ENCODE measurements at regions not wholly inside any gene's neighbourhood (a gene's known extent, or its start where the extent isn't known, plus 50 kb on each side); places are given as distances from the start of the nearest gene placed in this dataset.

- DNase-seq (ENCODE audit: insufficient read length, low spot score) (no peak), FAIRE-seq (no peak)
- TF ChIP-seq POLR2AphosphoS5 (IDR thresholded peaks at IDR 0.05; ENCODE audit: low read depth, low read length) (no peak), POU2F2 (IDR thresholded peaks at IDR 0.05; ENCODE audit: low read depth, low read length) (no peak), POLR2A (IDR thresholded peaks at IDR 0.05; ENCODE audit: low read depth, low read length) (no peak), SPI1 (IDR thresholded peaks at IDR 0.05; ENCODE audit: low read depth, low read length) (no peak), TAF1 (IDR thresholded peaks at IDR 0.05; ENCODE audit: low read depth, low read length) (no peak), PAX5 (IDR thresholded peaks at IDR 0.05; ENCODE audit: insufficient read depth, low read length, severe bottlenecking) (no peak)
Measured at GRCh38 chr10:46223064-46223480, 63.7 kb upstream of the ANTXRL start.

GRCh38 chr10:46223626-46224413 lies 63.0 kb upstream of the ANTXRL start:
- no peak for FAIRE-seq
- TF ChIP-seq TAF1 (IDR thresholded peaks at IDR 0.05; ENCODE audit: low read depth, low read length) (no peak), POLR2AphosphoS5 (IDR thresholded peaks at IDR 0.05; ENCODE audit: low read depth, low read length) (no peak), POLR2A (IDR thresholded peaks at IDR 0.05; ENCODE audit: low read depth, low read length) (no peak), PAX5 (IDR thresholded peaks at IDR 0.05; ENCODE audit: insufficient read depth, low read length, severe bottlenecking) (no peak), SPI1 (IDR thresholded peaks at IDR 0.05; ENCODE audit: low read depth, low read length) (no peak), POU2F2 (IDR thresholded peaks at IDR 0.05; ENCODE audit: low read depth, low read length) (no peak)
- no peak for DNase-seq (ENCODE audit: insufficient read length, low spot score)

- no peak for TF ChIP-seq POLR2A (IDR thresholded peaks at IDR 0.05; ENCODE audit: low read depth, low read length)
- TF ChIP-seq TAF1 (IDR thresholded peaks at IDR 0.05; ENCODE audit: low read depth, low read length) = no peak
- no peak for TF ChIP-seq PAX5 (IDR thresholded peaks at IDR 0.05; ENCODE audit: insufficient read depth, low read length, severe bottlenecking)
- no peak for TF ChIP-seq POU2F2 (IDR thresholded peaks at IDR 0.05; ENCODE audit: low read depth, low read length)
- TF ChIP-seq POLR2AphosphoS5 (IDR thresholded peaks at IDR 0.05; ENCODE audit: low read depth, low read length) = no peak
- TF ChIP-seq SPI1 (IDR thresholded peaks at IDR 0.05; ENCODE audit: low read depth, low read length) = no peak
- DNase-seq (ENCODE audit: insufficient read length, low spot score) (no peak), FAIRE-seq (no peak)
Measured at GRCh38 chr10:46224414-46224682, 62.4 kb upstream of the ANTXRL start.

- TF ChIP-seq PAX5 (IDR thresholded peaks at IDR 0.05; ENCODE audit: insufficient read depth, low read length, severe bottlenecking) (no peak), SPI1 (IDR thresholded peaks at IDR 0.05; ENCODE audit: low read depth, low read length) (no peak), POU2F2 (IDR thresholded peaks at IDR 0.05; ENCODE audit: low read depth, low read length) (no peak), POLR2A (IDR thresholded peaks at IDR 0.05; ENCODE audit: low read depth, low read length) (no peak), POLR2AphosphoS5 (IDR thresholded peaks at IDR 0.05; ENCODE audit: low read depth, low read length) (no peak)
- no peak for FAIRE-seq
- no peak for DNase-seq (ENCODE audit: insufficient read length, low spot score)
Measured at GRCh38 chr10:46225597-46225996, 61.2 kb upstream of the ANTXRL start.

GRCh38 chr10:46226232-46226631 lies 60.6 kb upstream of the ANTXRL start:
- TF ChIP-seq TAF1 (IDR thresholded peaks at IDR 0.05; ENCODE audit: low read depth, low read length) (no peak), POLR2A (IDR thresholded peaks at IDR 0.05; ENCODE audit: low read depth, low read length) (no peak), SPI1 (IDR thresholded peaks at IDR 0.05; ENCODE audit: low read depth, low read length) (no peak), PAX5 (IDR thresholded peaks at IDR 0.05; ENCODE audit: insufficient read depth, low read length, severe bottlenecking) (no peak), POU2F2 (IDR thresholded peaks at IDR 0.05; ENCODE audit: low read depth, low read length) (no peak), POLR2AphosphoS5 (IDR thresholded peaks at IDR 0.05; ENCODE audit: low read depth, low read length) (no peak)
- no peak for FAIRE-seq
- DNase-seq (ENCODE audit: insufficient read length, low spot score) = no peak

GRCh38 chr10:46226900-46227558 lies 59.8 kb upstream of the ANTXRL start:
- DNase-seq (ENCODE audit: insufficient read length, low spot score) (no peak), FAIRE-seq (no peak)
- no peak for TF ChIP-seq SPI1 (IDR thresholded peaks at IDR 0.05; ENCODE audit: low read depth, low read length)
- TF ChIP-seq TAF1 (IDR thresholded peaks at IDR 0.05; ENCODE audit: low read depth, low read length) = no peak

GRCh38 chr10:46227571-46227935 lies 59.2 kb upstream of the ANTXRL start:
- TF ChIP-seq POU2F2 (IDR thresholded peaks at IDR 0.05; ENCODE audit: low read depth, low read length) (no peak), PAX5 (IDR thresholded peaks at IDR 0.05; ENCODE audit: insufficient read depth, low read length, severe bottlenecking) (no peak), POLR2A (IDR thresholded peaks at IDR 0.05; ENCODE audit: low read depth, low read length) (no peak), SPI1 (IDR thresholded peaks at IDR 0.05; ENCODE audit: low read depth, low read length) (no peak), POLR2AphosphoS5 (IDR thresholded peaks at IDR 0.05; ENCODE audit: low read depth, low read length) (no peak), TAF1 (IDR thresholded peaks at IDR 0.05; ENCODE audit: low read depth, low read length) (no peak)
- DNase-seq (ENCODE audit: insufficient read length, low spot score) (no peak), FAIRE-seq (no peak)

- no peak for TF ChIP-seq SPI1 (IDR thresholded peaks at IDR 0.05; ENCODE audit: low read depth, low read length)
- no peak for TF ChIP-seq POLR2A (IDR thresholded peaks at IDR 0.05; ENCODE audit: low read depth, low read length)
- TF ChIP-seq POLR2AphosphoS5 (IDR thresholded peaks at IDR 0.05; ENCODE audit: low read depth, low read length) = no peak
- no peak for TF ChIP-seq TAF1 (IDR thresholded peaks at IDR 0.05; ENCODE audit: low read depth, low read length)
- TF ChIP-seq POU2F2 (IDR thresholded peaks at IDR 0.05; ENCODE audit: low read depth, low read length) = no peak
- no peak for TF ChIP-seq PAX5 (IDR thresholded peaks at IDR 0.05; ENCODE audit: insufficient read depth, low read length, severe bottlenecking)
- FAIRE-seq (no peak), DNase-seq (ENCODE audit: insufficient read length, low spot score) (no peak)
Measured at GRCh38 chr10:46227936-46228562, 58.7 kb upstream of the ANTXRL start.

- no peak for TF ChIP-seq POLR2AphosphoS5 (IDR thresholded peaks at IDR 0.05; ENCODE audit: low read depth, low read length)
- no peak for TF ChIP-seq PAX5 (IDR thresholded peaks at IDR 0.05; ENCODE audit: insufficient read depth, low read length, severe bottlenecking)
- TF ChIP-seq POU2F2 (IDR thresholded peaks at IDR 0.05; ENCODE audit: low read depth, low read length) = no peak
- no peak for TF ChIP-seq POLR2A (IDR thresholded peaks at IDR 0.05; ENCODE audit: low read depth, low read length)
- TF ChIP-seq TAF1 (IDR thresholded peaks at IDR 0.05; ENCODE audit: low read depth, low read length) = no peak
- no peak for TF ChIP-seq SPI1 (IDR thresholded peaks at IDR 0.05; ENCODE audit: low read depth, low read length)
- DNase-seq (ENCODE audit: insufficient read length, low spot score) (peak; percentile 59), FAIRE-seq (no peak)
Measured at GRCh38 chr10:46228563-46229071, 58.2 kb upstream of the ANTXRL start.

Data from GM12891 (cell line).